ENCODE measurements at regions not wholly inside any gene's neighbourhood (a gene's known extent, or its start where the extent isn't known, plus 50 kb on each side); places are given as distances from the start of the nearest gene placed in this dataset.

DNA sequence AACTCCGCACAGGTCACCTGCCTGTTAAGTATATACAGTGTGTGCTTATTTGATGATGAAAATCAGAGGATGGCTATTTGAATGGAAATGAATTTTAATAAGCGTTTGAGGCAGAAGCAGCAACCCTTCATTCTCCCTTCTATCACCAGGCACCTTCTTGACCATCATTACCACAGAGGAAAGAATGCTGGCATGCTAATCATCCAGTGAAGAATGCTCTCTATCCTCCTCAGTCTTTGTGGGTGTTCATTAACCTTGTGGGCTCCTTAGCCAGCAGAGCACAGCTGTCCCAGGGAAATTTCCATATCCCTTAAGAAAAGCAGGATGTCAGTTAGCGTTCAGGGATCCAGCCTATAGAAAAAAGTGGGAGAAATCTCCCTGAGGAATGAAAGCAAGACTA, 428.0 kb upstream of the CAMK1G start:
- TF ChIP-seq SIN3A (IDR thresholded peaks at IDR 0.05; ENCODE audit: borderline replicate concordance, insufficient read depth, low read length) (no peak), POLR2AphosphoS5 (IDR thresholded peaks at IDR 0.05; ENCODE audit: low read depth, low read length) (no peak), TAF1 (IDR thresholded peaks at IDR 0.05; ENCODE audit: borderline replicate concordance, insufficient read depth, low read length) (no peak)

All from PFSK-1 (cell line).